GM21528 (cell line): ENCODE measurements at regions not wholly inside any gene's neighbourhood (a gene's known extent, or its start where the extent isn't known, plus 50 kb on each side); places are given as distances from the start of the nearest gene placed in this dataset.

Experiments
- ATAC-seq: cut with Tn5 transposase; IDR thresholded peaks from one replicate; pipeline ENCODE4 v1.9.1; 2021; ENCODE audit warnings: mild to moderate bottlenecking, moderate library complexity; ENCODE audit not compliant: unreplicated experiment, low FRiP score

- ATAC-seq = no peak
Observed at GRCh38 chr13:74452881-74453280, 318.7 kb upstream of the KLF12 start.

GRCh38 chr13:74452176-74452575, 318.0 kb upstream of the KLF12 start:
- ATAC-seq = no peak

GRCh38 chr13:74450964-74451363, 316.8 kb upstream of the KLF12 start:
- no peak for ATAC-seq

DNA sequence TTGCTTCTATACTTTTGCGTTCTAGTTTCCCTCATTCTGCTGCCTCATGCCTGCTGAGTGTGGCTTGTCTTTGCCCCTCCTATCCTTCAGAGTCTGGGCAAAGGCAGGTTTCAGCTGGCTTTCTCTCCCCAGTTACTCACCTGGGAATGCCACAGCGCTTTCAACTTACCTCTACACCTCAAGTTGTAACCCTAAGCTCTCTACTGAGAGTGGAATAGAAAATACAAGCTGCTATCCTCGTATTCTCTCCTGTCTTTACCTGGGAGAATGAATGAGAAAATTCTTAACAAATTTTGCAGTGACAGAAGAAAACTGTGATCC, 316.3 kb upstream of the KLF12 start:
- ATAC-seq = no peak

GRCh38 chr13:74449811-74450524, 315.8 kb upstream of the KLF12 start:
- ATAC-seq = no peak

GRCh38 chr13:74444864-74445479, 310.8 kb upstream of the KLF12 start:
- ATAC-seq = no peak

DNA sequence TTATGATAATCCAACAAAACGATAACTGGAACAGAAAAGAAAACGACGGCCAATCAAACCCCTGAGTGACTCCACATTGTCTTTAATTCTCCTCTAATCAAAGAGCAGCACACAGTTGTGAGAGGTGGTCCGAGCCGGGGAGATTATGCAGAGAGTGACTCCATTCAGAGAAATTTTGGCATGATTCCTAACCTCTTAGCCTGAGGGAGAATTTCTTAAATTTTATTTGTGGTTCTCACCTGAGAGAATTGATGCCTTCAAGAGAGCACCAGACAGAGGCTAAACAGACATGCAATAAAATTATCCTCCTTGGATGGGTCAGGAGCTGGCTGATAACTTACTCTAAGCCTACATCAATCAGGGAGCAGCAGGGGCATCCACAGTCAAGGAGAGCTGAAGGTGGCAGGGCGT, 310.0 kb upstream of the KLF12 start:
- no peak for ATAC-seq

DNA sequence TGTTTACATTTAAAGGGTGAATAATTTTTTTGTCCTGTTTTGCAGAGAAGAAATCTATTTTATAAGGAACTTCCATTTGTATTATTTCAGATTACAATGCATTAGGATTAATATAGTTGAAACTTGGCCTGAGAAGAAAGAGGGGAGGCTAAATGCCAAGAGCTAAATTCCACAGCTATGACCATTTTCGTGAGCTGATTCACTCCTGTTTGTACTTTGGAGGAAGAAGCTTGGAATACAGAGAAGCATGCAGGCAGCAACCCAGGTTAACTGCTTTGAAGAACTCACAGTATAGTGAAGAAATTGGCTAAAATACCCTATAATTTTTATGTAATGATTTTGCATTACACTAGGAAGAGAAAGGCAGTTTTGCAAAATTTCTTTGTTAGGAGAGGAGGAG, 309.4 kb upstream of the KLF12 start:
- no peak for ATAC-seq

GRCh38 chr13:74442751-74443150, 308.5 kb upstream of the KLF12 start:
- no peak for ATAC-seq

DNA sequence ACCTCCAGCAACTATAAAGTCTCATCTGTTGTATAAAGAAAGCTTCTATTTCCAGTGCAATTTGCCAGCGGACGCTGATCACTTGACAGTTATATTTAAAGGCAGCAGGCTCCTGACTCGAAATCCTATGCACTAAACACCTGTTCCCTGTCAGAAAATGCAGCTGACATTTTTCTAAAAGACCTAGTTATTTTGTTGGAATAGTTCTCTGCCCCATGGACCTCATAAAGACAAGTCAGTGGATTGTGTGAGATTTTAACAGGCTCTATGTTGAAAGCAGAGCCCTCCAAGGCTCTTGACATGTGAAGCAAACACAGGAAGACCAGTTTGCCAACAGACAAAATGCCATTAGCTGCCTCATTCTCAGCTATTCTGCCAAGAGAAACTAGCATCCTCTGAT, 304.7 kb upstream of the KLF12 start:
- ATAC-seq = no peak

DNA sequence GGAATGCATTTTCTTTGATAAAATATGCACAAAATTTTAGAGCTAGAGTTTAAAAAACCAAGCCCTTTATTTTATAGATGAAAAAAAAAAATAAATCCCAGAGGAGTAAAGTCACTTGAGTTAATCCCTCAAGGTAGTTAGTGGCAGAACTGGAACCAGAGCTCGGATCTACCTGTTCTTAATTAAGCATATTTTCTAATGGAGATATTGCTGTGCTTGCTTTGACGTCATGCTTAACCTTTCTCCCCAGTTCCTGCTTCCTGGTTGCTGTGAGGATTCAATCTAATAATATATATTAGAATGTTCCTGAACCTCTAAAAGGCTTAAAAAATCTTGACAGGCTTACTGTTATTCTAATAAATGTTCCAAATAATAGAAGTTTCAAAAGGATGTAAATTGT, 300.6 kb upstream of the KLF12 start:
- ATAC-seq = no peak

- no peak for ATAC-seq
Observed at GRCh38 chr13:74424455-74424854, 290.3 kb upstream of the KLF12 start.

- no peak for ATAC-seq
Observed at GRCh38 chr13:74423434-74423833, 289.2 kb upstream of the KLF12 start.

GRCh38 chr13:74414458-74414857, 280.3 kb upstream of the KLF12 start:
- ATAC-seq = no peak

DNA sequence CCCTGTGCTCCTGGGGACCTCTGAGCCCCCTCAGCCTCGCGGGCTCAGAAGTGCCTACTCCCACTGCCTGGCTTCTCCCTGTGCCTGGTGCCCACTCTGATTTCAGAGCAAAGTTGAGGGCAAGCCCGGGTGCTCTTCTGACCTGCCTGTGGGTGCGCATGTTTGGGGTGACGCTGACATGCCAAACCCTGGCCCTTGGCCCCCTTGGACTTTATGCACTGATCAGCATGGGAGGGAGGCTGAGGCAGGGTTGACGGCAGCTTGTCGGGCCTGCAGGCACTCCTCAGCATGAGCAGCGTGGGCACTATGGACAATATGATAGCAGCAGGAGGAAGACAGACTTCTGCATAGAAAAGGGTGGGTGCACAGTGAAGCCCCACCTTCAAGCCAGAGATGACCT, 279.3 kb upstream of the KLF12 start:
- no peak for ATAC-seq

- no peak for ATAC-seq
Observed at GRCh38 chr13:74409551-74409950, 275.3 kb upstream of the KLF12 start.

DNA sequence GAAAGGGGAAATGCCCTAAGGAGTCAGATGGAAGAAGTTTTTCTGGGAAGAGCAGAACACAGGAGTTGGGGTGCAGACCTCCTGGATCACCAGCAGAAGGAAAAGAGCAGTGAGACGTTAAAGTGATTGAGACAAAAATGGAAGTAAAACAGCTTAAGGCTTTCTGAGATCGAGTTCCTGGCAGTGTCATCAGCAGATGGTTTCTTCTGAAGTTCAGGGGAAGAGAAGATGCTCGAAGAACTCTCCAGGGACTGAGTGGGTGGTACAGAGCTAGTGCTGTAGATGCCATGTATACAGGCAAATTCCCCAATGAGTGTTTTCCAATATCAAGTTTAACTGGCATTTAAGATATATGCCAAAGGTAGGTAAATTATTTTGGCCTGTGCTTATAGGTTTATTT, 272.2 kb upstream of the KLF12 start:
- no peak for ATAC-seq

GRCh38 chr13:74398599-74398998, 264.4 kb upstream of the KLF12 start:
- ATAC-seq = no peak

GRCh38 chr13:74389056-74389455, 254.9 kb upstream of the KLF12 start:
- no peak for ATAC-seq

DNA sequence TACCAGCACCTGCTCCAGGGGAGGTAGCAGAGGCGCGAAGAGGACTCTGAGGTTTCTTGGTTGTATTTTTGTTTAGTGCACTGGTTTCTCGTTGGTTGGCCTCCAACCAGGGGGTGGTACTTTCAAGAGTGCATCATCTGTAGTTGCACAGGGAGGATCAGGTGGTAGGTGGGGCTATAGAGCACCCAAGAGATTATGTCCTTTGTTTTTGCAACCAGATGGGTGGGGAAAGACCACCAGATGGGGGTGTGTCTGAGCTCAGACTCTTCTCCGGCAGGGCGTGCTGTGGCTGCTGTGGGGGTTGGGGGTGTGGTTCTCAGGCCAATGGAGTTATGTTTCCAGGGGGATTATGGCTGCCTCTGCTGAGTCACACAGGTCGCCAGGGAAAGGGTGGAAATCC, 254.4 kb upstream of the KLF12 start:
- ATAC-seq = no peak

DNA sequence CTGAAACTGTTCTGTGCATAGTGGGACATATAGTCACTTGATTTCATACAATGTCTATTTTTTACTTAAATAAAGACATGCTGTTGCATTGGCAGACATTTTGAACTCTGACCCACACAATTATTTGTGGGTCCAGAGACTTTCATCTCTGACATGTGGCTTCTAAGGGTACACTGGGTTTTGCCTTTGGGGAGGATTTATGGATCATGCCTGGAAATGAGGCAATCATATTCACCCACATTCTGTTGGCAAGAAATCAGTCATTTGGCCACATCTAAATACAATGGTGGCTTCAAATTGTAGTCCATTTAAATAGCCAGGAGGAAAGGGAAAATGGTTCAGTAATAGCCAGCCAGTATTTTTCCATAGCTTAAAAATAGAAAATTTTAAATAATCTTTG, 238.3 kb upstream of the KLF12 start:
- ATAC-seq = no peak

GRCh38 chr13:74367193-74367592, 233.0 kb upstream of the KLF12 start:
- ATAC-seq = no peak

DNA sequence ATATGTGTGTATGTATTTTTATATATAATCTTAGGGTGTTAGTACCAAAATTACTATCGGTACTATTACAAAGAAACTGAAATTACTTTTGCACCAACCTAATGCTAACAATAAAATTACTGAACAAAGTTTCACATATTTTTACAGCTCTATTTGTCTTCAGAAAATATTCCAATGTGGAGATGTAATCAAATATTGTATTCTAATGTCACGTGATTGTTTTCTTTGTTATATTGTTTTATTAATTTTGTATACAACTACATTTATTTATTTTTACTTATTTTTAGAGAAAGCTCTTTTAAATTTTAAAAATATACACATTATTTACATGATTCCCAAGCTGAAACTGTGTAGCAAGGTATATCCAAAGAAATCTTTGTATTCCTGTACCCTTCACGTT, 227.1 kb upstream of the KLF12 start:
- no peak for ATAC-seq
